Spleen (tissue), 11 donors: ENCODE measurements at regions not wholly inside any gene's neighbourhood (a gene's known extent, or its start where the extent isn't known, plus 50 kb on each side); places are given as distances from the start of the nearest gene placed in this dataset.

Experiments used
- DNase-seq: peaks from one replicate; pipeline ENCODE4 v3.0.0-alpha.2; 2020
- H3K27ac ChIP-seq, 8 donors: fragments of 200-600 bp; sonication (generic) in 7 of 8; 1 replicate in 4 of 8; 2 replicates in 4 of 8; pipeline versions ENCODE4 v1.5.0 to v1.8.0; 2016 to 2021; ENCODE audit warnings: inconsistent platforms in 4 of 8, mild to moderate bottlenecking in 4 of 8, moderate library complexity in 1 of 8
- H3K27me3 ChIP-seq, 7 donors: fragments of 200-600 bp; sonication (generic) in 6 of 7; replicated peaks in 1 of 7; 1 replicate in 4 of 7; 2 replicates in 3 of 7; pipeline versions ENCODE4 v1.5.0 to v1.8.0; 2016 to 2021; ENCODE audit warnings: inconsistent platforms in 3 of 7, mild to moderate bottlenecking in 1 of 7
- H3K36me3 ChIP-seq, 6 donors: fragments of 200-600 bp; sonication (generic) in 5 of 6; 1 replicate in 4 of 6; 2 replicates in 2 of 6; pipeline versions ENCODE4 v1.5.0 to v1.8.0; 2016 to 2021; ENCODE audit warnings: inconsistent platforms in 2 of 6
- H3K4me1 ChIP-seq, 6 donors: fragments of 200-600 bp; sonication (generic) in 5 of 6; 1 replicate in 3 of 6; 2 replicates in 3 of 6; pipeline versions ENCODE4 v1.5.0 to v1.8.0; 2016 to 2021; ENCODE audit warnings: inconsistent platforms in 3 of 6
- H3K4me3 ChIP-seq, 8 donors: fragments of 200-600 bp; sonication (generic) in 7 of 8; 1 replicate in 4 of 8; 2 replicates in 4 of 8; pipeline versions ENCODE4 v1.5.0 to v1.8.0; 2016 to 2021; ENCODE audit warnings: inconsistent platforms in 4 of 8, mild to moderate bottlenecking in 4 of 8, moderate library complexity in 2 of 8
- H3K9me3 ChIP-seq, 8 donors: fragments of 200-600 bp; sonication (generic) in 7 of 8; 1 replicate in 4 of 8; 2 replicates in 4 of 8; pipeline versions ENCODE4 v1.5.0 to v1.8.0; 2016 to 2021; ENCODE audit warnings: inconsistent platforms in 4 of 8
- POLR2A ChIP-seq, 3 donors: fragments of 450-650 bp; IDR thresholded peaks; one replicate each; pipeline ENCODE4 v1.5.1; 2017; ENCODE audit warnings: antibody characterized with exemption in 3 of 3, mild to moderate bottlenecking in 1 of 3
- POLR2AphosphoS5 ChIP-seq, 3 donors: sonication (generic); formaldehyde crosslinking; IDR thresholded peaks; one replicate each; pipeline ENCODE4 v1.5.1; 2017; ENCODE audit warnings: antibody characterized with exemption in 3 of 3
- WGBS, 5 donors: extraction: QIAGEN DNeasy Blood & Tissue Kit in 3 of 5; methylation state at CpG; one replicate each; pipeline versions ENCODE4 v1.1.5 to v1.1.7; 2013 to 2018; 5-methylcytosine and 5-hydroxymethylcytosine counted together
- intact Hi-C: fragments of 100-400 bp; cut with DNase I; formaldehyde crosslinking; loops from one replicate; pipeline ENCODE4 v1.15.0; 2023; ENCODE audit warnings: low total_unique reads
- TF ChIP-seq, protein P1 (sequence below), 11 experiments: fragments of 200-600 bp in 7 of 11; fragments of 450-650 bp in 4 of 11; sonication (generic) in 4 of 11; IDR thresholded peaks in 8 of 11; conservative IDR thresholded peaks in 3 of 11; 1 replicate in 7 of 11; 2 replicates in 4 of 11; pipeline versions ENCODE4 v1.4.0 to v1.8.0; 2016 to 2021; ENCODE audit warnings: antibody characterized with exemption in 11 of 11, inconsistent platforms in 4 of 11, mild to moderate bottlenecking in 1 of 11
- donor health status: healthy with polysubstance abuse.
- donor health status: DM: no; HTN: no; CAD: no; lungs with moderate emphysema.
- donor health status: DM: no; HTN: no; CAD: no.
- donor health status: Bipolar disorder and iron deficiency.
- donor health status: healthy.
- donor health status: DM: no; HTN: no; CAD: no.
- donor health status: DM: yes; HTN: yes; CAD: no.

DNA sequence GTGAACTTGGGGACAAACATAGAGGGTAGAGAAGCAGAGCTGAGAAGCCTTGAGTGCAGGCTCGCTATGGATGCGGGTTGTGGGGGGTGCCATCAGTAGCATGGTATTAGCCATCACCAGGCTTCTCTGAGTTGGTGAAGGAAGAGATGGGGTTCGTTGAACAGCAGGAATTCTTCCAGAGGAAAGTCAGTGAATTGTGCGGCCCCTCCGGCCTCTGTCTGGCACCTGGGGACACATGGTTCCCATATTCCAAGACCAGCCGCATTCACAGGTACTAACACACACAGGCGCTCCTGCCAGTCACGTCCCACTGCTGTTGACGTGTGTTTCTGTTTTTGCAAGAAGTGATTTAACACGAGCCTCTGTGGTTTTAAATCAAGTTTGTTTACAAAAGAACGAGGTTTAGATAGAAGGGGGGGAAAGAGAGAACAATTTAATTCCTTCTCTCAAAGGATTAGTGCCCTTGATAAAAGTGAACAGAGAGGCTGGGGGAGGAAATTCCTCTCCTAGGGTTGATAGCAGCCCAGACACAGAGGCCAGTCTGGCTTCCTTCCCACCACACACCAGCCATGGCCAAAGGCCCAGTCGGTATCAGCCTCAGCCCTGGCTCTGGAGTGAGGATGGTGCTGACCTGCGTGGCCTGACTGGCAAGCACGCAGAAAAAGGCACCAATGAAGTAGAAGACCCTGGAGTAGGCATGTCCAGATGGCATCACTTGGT is 252.6 kb upstream of the IGFBP3 start:
- intact Hi-C loops, result no loop called here
- Histone ChIP-seq H3K27ac (peak overlapping the region in 5 of 8 donors; percentile 3 to 45 (median 25)), H3K4me1 (peaks cover 0 to 13% (median 0%) of the 10 kb centered on the region in 6 donors), H3K9me3 (no peaks in the 10 kb centered on the region), H3K27me3 (no peaks in the 10 kb centered on the region), H3K36me3 (no peaks in the 10 kb centered on the region), H3K4me3 (no peak overlapping the region)
- TF ChIP-seq, protein P1, sequence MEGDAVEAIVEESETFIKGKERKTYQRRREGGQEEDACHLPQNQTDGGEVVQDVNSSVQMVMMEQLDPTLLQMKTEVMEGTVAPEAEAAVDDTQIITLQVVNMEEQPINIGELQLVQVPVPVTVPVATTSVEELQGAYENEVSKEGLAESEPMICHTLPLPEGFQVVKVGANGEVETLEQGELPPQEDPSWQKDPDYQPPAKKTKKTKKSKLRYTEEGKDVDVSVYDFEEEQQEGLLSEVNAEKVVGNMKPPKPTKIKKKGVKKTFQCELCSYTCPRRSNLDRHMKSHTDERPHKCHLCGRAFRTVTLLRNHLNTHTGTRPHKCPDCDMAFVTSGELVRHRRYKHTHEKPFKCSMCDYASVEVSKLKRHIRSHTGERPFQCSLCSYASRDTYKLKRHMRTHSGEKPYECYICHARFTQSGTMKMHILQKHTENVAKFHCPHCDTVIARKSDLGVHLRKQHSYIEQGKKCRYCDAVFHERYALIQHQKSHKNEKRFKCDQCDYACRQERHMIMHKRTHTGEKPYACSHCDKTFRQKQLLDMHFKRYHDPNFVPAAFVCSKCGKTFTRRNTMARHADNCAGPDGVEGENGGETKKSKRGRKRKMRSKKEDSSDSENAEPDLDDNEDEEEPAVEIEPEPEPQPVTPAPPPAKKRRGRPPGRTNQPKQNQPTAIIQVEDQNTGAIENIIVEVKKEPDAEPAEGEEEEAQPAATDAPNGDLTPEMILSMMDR (IDR thresholded peaks at IDR 0.05 in 8 of 11, conservative IDR thresholded peaks at IDR 0.05 in 3 of 11), result no peak
- TF ChIP-seq POLR2AphosphoS5 (IDR thresholded peaks at IDR 0.05), result no peak
- TF ChIP-seq POLR2A (IDR thresholded peaks at IDR 0.05), result no peak
- no peak for DNase-seq
- WGBS, 5 donors, result 54 to 63% (median 57%) methylated on average over 14 of the region's 14 CpGs

DNA sequence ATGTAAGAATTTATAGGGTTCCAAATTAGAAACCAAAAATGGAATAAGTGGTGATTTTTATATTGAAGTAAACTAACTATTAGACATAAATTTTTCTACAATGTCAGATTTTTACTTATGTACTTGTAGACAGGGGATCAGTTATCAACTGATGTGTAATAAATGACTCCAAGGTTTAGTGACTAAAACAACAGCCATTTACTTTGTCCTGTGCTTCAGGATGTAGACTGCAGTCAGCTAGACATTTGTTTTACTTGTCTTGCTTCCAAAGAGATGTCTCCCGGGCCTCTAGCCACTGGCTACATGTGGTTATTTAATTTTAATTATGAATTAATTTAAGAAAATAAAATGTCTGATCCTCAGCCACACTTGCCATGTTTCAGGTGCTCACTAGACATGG is 249.7 kb upstream of the IGFBP3 start:
- peaks cover 0 to 13% (median 0%) of the 10 kb centered on the region in 6 donors for H3K4me1 ChIP-seq
- WGBS, 5 donors, result 56 to 81% (median 67%) methylated on average over 1 of the region's 1 CpG
- no peaks in the 10 kb centered on the region for H3K27me3 ChIP-seq
- no peak for DNase-seq
- no peak overlapping the region for H3K27ac ChIP-seq
- no peak overlapping the region for H3K4me3 ChIP-seq
- H3K9me3 ChIP-seq, result no peaks in the 10 kb centered on the region
- H3K36me3 ChIP-seq, result no peaks in the 10 kb centered on the region
- TF ChIP-seq POLR2AphosphoS5 (IDR thresholded peaks at IDR 0.05) (no peak), POLR2A (IDR thresholded peaks at IDR 0.05) (no peak)
- TF ChIP-seq, protein P1 (IDR thresholded peaks at IDR 0.05 in 8 of 11, conservative IDR thresholded peaks at IDR 0.05 in 3 of 11), result no peak
- intact Hi-C loops, result no loop called here

DNA sequence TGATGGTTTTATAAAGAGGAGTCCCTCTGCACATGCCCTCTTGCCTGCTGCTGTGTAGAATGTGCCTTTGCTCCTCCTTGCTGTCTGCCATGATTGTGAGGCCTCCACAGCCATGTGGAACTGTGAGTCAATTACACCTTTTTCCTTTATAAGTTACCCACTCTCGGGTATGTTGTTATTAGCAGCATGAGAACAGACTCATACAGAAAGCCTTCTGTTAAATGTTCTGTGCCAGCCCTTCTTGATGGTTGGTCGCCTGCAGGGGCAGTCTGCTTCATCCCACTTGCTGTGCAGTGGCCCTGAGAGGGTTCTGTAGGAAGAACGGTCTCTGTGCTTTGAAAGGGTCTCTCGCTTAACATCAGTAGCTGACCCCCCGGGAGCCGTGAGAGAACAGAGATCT is 248.9 kb upstream of the IGFBP3 start:
- Histone ChIP-seq H3K4me3 (no peak overlapping the region), H3K4me1 (peaks cover 0 to 13% (median 0%) of the 10 kb centered on the region in 6 donors), H3K36me3 (no peaks in the 10 kb centered on the region), H3K27me3 (no peaks in the 10 kb centered on the region), H3K9me3 (no peaks in the 10 kb centered on the region), H3K27ac (no peak overlapping the region)
- intact Hi-C loops, result no loop called here
- 85 to 93% (median 89%) methylated on average over 6 of the region's 6 CpGs for WGBS, 5 donors
- DNase-seq, result no peak
- TF ChIP-seq, protein P1 (IDR thresholded peaks at IDR 0.05 in 8 of 11, conservative IDR thresholded peaks at IDR 0.05 in 3 of 11), result no peak
- TF ChIP-seq POLR2A (IDR thresholded peaks at IDR 0.05) (no peak), POLR2AphosphoS5 (IDR thresholded peaks at IDR 0.05) (no peak)

DNA sequence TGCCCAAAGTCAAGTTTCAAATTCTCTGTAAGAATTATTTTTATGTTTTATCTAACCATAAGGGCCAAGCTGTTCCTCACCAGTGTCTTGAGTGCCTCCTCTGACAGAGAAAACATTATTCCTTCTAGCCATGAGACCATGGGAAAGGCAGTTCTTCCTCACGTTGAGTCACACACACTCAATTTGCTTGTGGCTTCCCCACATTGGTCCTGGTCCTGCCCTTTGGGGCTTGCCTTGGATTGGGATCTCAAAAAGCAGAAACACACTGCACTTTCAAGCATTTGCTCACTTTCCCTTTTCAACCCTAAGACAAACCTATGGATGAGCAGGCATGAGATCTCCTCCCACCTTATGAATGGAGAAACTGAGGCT is 248.3 kb upstream of the IGFBP3 start:
- Histone ChIP-seq H3K4me1 (peaks cover 0 to 12% (median 0%) of the 10 kb centered on the region in 6 donors), H3K4me3 (no peak overlapping the region), H3K36me3 (no peaks in the 10 kb centered on the region), H3K27ac (no peak overlapping the region), H3K9me3 (no peaks in the 10 kb centered on the region), H3K27me3 (no peaks in the 10 kb centered on the region)
- DNase-seq, result no peak
- intact Hi-C loops, result no loop called here
- 65 to 91% (median 76%) methylated on average over 1 of the region's 1 CpG for WGBS, 5 donors
- TF ChIP-seq, protein P1 (IDR thresholded peaks at IDR 0.05 in 8 of 11, conservative IDR thresholded peaks at IDR 0.05 in 3 of 11), result no peak
- no peak for TF ChIP-seq POLR2AphosphoS5 (IDR thresholded peaks at IDR 0.05)
- TF ChIP-seq POLR2A (IDR thresholded peaks at IDR 0.05), result no peak
